ENCODE measurements at regions not wholly inside any gene's neighbourhood (a gene's known extent, or its start where the extent isn't known, plus 50 kb on each side); places are given as distances from the start of the nearest gene placed in this dataset.

DNA sequence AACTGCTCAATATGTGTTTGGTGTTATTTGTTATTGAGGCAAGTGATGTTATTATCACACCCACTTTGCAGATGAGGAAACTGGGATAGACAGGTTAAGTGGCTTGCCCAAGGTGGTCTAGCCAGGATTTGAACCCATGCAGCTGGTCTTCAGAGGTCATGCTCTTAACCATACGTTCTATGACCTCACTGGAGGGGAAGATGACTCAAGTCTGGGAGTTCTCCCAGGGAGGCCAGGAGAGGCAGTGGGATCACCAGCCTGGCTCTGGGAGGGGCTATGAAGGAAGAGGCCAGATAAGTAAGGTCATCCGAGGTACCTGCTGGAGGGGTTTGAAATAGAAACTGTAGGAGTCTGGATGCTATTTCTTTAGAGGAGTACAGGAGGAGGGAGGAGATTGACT, 95.3 kb downstream of the NAV1 start:
- Mint-ChIP-seq H3K27me3 (ENCODE audit: low read depth in 3 of 3) (peaks cover 0 to 1% (median 1%) of the 10 kb centered on the region in 3 donors), H3K4me1 (peaks cover 12% of the 10 kb centered on the region), H3K4me3 (no peak overlapping the region), H3K9me3 (peaks cover 0 to 1% (median 0%) of the 10 kb centered on the region in 7 donors), H3K36me3 (no peaks in the 10 kb centered on the region), H3K27ac (peak overlapping the region in 1 of 7 donors; percentile 4)
- TF ChIP-seq, protein P1, sequence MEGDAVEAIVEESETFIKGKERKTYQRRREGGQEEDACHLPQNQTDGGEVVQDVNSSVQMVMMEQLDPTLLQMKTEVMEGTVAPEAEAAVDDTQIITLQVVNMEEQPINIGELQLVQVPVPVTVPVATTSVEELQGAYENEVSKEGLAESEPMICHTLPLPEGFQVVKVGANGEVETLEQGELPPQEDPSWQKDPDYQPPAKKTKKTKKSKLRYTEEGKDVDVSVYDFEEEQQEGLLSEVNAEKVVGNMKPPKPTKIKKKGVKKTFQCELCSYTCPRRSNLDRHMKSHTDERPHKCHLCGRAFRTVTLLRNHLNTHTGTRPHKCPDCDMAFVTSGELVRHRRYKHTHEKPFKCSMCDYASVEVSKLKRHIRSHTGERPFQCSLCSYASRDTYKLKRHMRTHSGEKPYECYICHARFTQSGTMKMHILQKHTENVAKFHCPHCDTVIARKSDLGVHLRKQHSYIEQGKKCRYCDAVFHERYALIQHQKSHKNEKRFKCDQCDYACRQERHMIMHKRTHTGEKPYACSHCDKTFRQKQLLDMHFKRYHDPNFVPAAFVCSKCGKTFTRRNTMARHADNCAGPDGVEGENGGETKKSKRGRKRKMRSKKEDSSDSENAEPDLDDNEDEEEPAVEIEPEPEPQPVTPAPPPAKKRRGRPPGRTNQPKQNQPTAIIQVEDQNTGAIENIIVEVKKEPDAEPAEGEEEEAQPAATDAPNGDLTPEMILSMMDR (IDR thresholded peaks at IDR 0.05) = no peak
- Histone ChIP-seq H3K9ac (ENCODE audit: insufficient read depth, low read length, poor library complexity, severe bottlenecking) (no peak overlapping the region), H3K4me3 (replicated peaks in 1 of 3; ENCODE audit: low read depth in 2 of 3, low read length in 3 of 3) (no peak overlapping the region), H4K20me1 (ENCODE audit: insufficient read depth, low read length) (no peaks in the 10 kb centered on the region), H3K4me2 (replicated peaks; ENCODE audit: extremely low read depth, low read length, poor library complexity, severe bottlenecking) (no peak overlapping the region), H2AFZ (ENCODE audit: insufficient read depth, low read depth, low read length, poor library complexity, severe bottlenecking) (no peak overlapping the region), H3K27me3 (ENCODE audit: control insufficient read depth in 2 of 2, insufficient read depth in 2 of 2, low read length in 2 of 2) (no peaks in the 10 kb centered on the region), H3K36me3 (replicated peaks in 1 of 2; ENCODE audit: control insufficient read depth in 1 of 2, insufficient read depth in 2 of 2, low read length in 2 of 2) (no peaks in the 10 kb centered on the region), H3K27ac (ENCODE audit: low read depth in 1 of 2, low read length in 2 of 2) (no peak overlapping the region), H3K79me2 (ENCODE audit: insufficient read depth, low read length) (no peaks in the 10 kb centered on the region), H3K9me3 (replicated peaks in 1 of 2; ENCODE audit: control insufficient read depth in 1 of 2, insufficient read depth in 1 of 2, low read length in 2 of 2) (no peaks in the 10 kb centered on the region), H3K4me1 (ENCODE audit: control insufficient read depth in 1 of 2, insufficient read depth in 2 of 2, low read length in 2 of 2) (peaks cover 0 to 6% of the 10 kb centered on the region in 2 donors)
- WGBS (ENCODE audit: insufficient coverage) = 94% methylated on average over 2 of the region's 2 CpGs
- intact Hi-C loops (cut with micrococcal nuclease) = no loop called here
- no peak for DNase-seq

DNA sequence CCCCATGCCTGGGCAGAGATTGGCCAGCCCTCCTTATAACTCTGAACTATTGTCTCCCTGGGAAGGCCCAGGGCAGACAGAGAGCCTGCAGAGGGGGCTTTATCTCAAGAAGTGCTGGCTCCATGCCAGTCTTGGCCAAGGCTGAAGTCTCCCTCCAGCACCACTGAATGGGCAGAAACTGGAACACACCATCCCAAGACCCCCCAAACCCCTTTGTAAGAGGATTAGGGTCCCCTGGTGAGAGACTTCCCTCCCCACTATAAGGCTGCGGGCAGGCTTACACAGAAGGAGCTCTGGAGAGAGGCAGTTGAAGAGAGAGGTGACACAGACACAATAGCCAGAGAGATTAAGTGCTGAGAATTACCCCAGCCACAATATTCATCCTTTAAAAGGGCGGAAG, 97.2 kb downstream of the NAV1 start:
- no peaks in the 10 kb centered on the region for H4K20me1 ChIP-seq (ENCODE audit: insufficient read depth, low read length)
- H3K36me3 ChIP-seq (replicated peaks in 1 of 2; ENCODE audit: control insufficient read depth in 1 of 2, insufficient read depth in 2 of 2, low read length in 2 of 2) = no peaks in the 10 kb centered on the region
- no peaks in the 10 kb centered on the region for H3K36me3 Mint-ChIP-seq
- H3K4me3 ChIP-seq (replicated peaks in 1 of 3; ENCODE audit: low read depth in 2 of 3, low read length in 3 of 3) = no peak overlapping the region
- H3K4me3 Mint-ChIP-seq = no peak overlapping the region
- no peak overlapping the region for H3K4me2 ChIP-seq (replicated peaks; ENCODE audit: extremely low read depth, low read length, poor library complexity, severe bottlenecking)
- H3K9me3 ChIP-seq (replicated peaks in 1 of 2; ENCODE audit: control insufficient read depth in 1 of 2, insufficient read depth in 1 of 2, low read length in 2 of 2) = no peaks in the 10 kb centered on the region
- H2AFZ ChIP-seq (ENCODE audit: insufficient read depth, low read depth, low read length, poor library complexity, severe bottlenecking) = no peak overlapping the region
- H3K27me3 ChIP-seq (ENCODE audit: control insufficient read depth in 2 of 2, insufficient read depth in 2 of 2, low read length in 2 of 2) = no peaks in the 10 kb centered on the region
- intact Hi-C loops (cut with micrococcal nuclease) = no loop called here
- H3K9ac ChIP-seq (ENCODE audit: insufficient read depth, low read length, poor library complexity, severe bottlenecking) = no peak overlapping the region
- peaks cover 12% of the 10 kb centered on the region for H3K4me1 Mint-ChIP-seq
- WGBS (ENCODE audit: insufficient coverage) = no CpG with 5 or more reads among the region's 2 CpGs
- no peak for DNase-seq
- H3K4me1 ChIP-seq (ENCODE audit: control insufficient read depth in 1 of 2, insufficient read depth in 2 of 2, low read length in 2 of 2) = peaks cover 0 to 6% of the 10 kb centered on the region in 2 donors
- H3K9me3 Mint-ChIP-seq = peaks cover 0 to 1% (median 0%) of the 10 kb centered on the region in 7 donors
- no peak overlapping the region for H3K27ac ChIP-seq (ENCODE audit: low read depth in 1 of 2, low read length in 2 of 2)
- peaks cover 0 to 1% (median 0%) of the 10 kb centered on the region in 3 donors for H3K27me3 Mint-ChIP-seq (ENCODE audit: low read depth in 3 of 3)
- H3K27ac Mint-ChIP-seq = no peak overlapping the region
- H3K79me2 ChIP-seq (ENCODE audit: insufficient read depth, low read length) = no peaks in the 10 kb centered on the region
- TF ChIP-seq, protein P1 (IDR thresholded peaks at IDR 0.05) = no peak

All from CD14-positive monocyte (primary cell).